ENCODE measurements at regions not wholly inside any gene's neighbourhood (a gene's known extent, or its start where the extent isn't known, plus 50 kb on each side); places are given as distances from the start of the nearest gene placed in this dataset.

- H3K27ac ChIP-seq = no peak overlapping the region
- CTCF ChIA-PET = interaction anchor here (1.1 kb wide), 1 partner anchor 353 kb away, joined by 3 read pairs; no protein-coding TSS in a partner anchor
These were observed 464.4 kb upstream of the MBL2 start for GRCh38 chr10:53236941-53237340.

DNA sequence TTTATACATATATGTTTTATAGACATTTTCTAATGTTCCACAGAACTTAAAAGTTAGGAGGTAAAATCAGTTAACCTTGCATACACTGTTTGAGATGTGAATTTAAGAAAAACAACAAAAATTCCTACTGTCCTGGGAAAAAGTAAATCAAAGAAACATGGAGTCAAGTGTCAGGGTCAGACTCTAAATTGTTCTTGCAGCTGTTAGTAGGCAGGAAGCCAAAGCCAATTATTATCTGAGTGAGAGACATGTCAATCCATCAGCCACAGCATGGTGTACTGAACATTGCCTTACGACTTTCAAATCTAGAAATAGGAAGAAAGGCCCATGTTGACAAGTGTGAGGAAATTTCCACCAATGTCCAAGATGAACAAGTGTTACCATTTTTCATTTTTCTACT lies 461.2 kb upstream of the MBL2 start:
- CTCF ChIA-PET = no interaction called here
- H3K27ac ChIP-seq = no peak overlapping the region
- POLR2A ChIA-PET (ENCODE audit: low non-redundant PET) = no interaction called here
- DNase-seq (ENCODE audit: low spot score) = no peak
- TF ChIP-seq, protein P1, sequence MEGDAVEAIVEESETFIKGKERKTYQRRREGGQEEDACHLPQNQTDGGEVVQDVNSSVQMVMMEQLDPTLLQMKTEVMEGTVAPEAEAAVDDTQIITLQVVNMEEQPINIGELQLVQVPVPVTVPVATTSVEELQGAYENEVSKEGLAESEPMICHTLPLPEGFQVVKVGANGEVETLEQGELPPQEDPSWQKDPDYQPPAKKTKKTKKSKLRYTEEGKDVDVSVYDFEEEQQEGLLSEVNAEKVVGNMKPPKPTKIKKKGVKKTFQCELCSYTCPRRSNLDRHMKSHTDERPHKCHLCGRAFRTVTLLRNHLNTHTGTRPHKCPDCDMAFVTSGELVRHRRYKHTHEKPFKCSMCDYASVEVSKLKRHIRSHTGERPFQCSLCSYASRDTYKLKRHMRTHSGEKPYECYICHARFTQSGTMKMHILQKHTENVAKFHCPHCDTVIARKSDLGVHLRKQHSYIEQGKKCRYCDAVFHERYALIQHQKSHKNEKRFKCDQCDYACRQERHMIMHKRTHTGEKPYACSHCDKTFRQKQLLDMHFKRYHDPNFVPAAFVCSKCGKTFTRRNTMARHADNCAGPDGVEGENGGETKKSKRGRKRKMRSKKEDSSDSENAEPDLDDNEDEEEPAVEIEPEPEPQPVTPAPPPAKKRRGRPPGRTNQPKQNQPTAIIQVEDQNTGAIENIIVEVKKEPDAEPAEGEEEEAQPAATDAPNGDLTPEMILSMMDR (conservative IDR thresholded peaks at IDR 0.05; ENCODE audit: low read depth) = no peak

More at GRCh38 chr10:53236941-53237340, 464.4 kb upstream of the MBL2 start:
- POLR2A ChIA-PET (ENCODE audit: low non-redundant PET) = no interaction called here
- TF ChIP-seq, protein P1 (conservative IDR thresholded peaks at IDR 0.05; ENCODE audit: low read depth) = no peak
- no peak for DNase-seq (ENCODE audit: low spot score)

DNA sequence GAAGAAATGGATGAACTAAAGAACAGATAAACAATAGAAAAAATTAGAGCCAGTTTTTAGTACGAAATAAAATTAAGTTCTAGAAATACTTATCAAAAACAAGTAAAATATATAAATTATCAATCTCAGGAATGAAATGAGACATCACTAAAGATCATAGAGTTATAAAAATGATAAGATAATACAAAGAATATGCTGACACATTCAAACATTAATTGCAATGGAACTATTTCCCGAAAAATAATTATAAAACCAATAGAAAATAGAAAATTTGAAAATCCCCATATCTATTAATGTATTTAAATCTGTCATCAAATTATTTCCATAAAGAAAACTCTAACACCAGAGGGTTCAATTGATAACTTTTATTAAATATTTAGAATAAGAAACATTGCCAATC lies 458.1 kb upstream of the MBL2 start:
- ChIA-PET POLR2A (ENCODE audit: low non-redundant PET) (no interaction called here), CTCF (no interaction called here)
- H3K27ac ChIP-seq = no peak overlapping the region
- DNase-seq (ENCODE audit: low spot score) = no peak
- TF ChIP-seq, protein P1 (conservative IDR thresholded peaks at IDR 0.05; ENCODE audit: low read depth) = no peak

GRCh38 chr10:53223851-53224250 lies 451.3 kb upstream of the MBL2 start:
- CTCF ChIA-PET = no interaction called here
- no peak for DNase-seq (ENCODE audit: low spot score)
- no peak overlapping the region for H3K27ac ChIP-seq
- TF ChIP-seq, protein P1 (conservative IDR thresholded peaks at IDR 0.05; ENCODE audit: low read depth) = no peak
- POLR2A ChIA-PET (ENCODE audit: low non-redundant PET) = no interaction called here

DNA sequence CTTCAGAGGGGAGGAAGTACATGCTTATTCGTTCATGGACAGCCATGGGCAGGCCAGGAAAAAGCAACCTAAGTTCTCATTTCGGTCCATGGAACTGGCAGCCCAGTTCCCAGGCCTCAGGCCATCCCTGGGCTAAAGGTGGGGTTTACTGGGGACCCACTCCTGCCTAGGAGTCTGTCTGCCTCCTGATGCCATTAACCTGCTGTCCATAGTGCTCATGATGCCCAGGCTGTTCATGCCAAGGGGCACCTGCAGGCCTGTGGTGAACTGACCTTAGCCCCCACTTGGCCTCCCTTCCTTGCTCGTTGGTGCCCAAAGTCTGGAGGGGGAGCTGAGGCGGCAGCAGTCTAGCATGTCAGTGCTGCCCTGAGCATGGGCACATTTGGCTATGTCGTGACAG lies 450.2 kb upstream of the MBL2 start:
- TF ChIP-seq, protein P1 (conservative IDR thresholded peaks at IDR 0.05; ENCODE audit: low read depth) = no peak
- DNase-seq (ENCODE audit: low spot score) = no peak
- ChIA-PET POLR2A (ENCODE audit: low non-redundant PET) (no interaction called here), CTCF (interaction anchor here (1.3 kb wide), 1 partner anchor 11 kb away, joined by 3 read pairs; no protein-coding TSS in a partner anchor)
- H3K27ac ChIP-seq = no peak overlapping the region

GRCh38 chr10:53209944-53210611 lies 437.5 kb upstream of the MBL2 start:
- DNase-seq (ENCODE audit: low spot score) = peak; percentile 8
- CTCF ChIA-PET = interaction anchor here (0.7 to 3.4 kb wide), 3 partner anchors 80 to 392 kb away, joined by 3 to 11 read pairs (median 4); no protein-coding TSS in a partner anchor
- H3K27ac ChIP-seq = no peak overlapping the region
- TF ChIP-seq, protein P1 (conservative IDR thresholded peaks at IDR 0.05; ENCODE audit: low read depth) = no peak
- POLR2A ChIA-PET (ENCODE audit: low non-redundant PET) = no interaction called here
